ENCODE measurements at regions not wholly inside any gene's neighbourhood (a gene's known extent, or its start where the extent isn't known, plus 50 kb on each side); places are given as distances from the start of the nearest gene placed in this dataset.

- no peak for DNase-seq
Observed at GRCh38 chr1:207971331-207972219, 60.6 kb upstream of the CD34 start.

GRCh38 chr1:207970329-207971233 lies 59.7 kb upstream of the CD34 start:
- DNase-seq, result no peak

- no peak for DNase-seq
Observed at GRCh38 chr1:207969528-207969927, 58.6 kb upstream of the CD34 start.

GRCh38 chr1:207968521-207969009 lies 57.6 kb upstream of the CD34 start:
- no peak for DNase-seq

GRCh38 chr1:207967703-207968102 lies 56.8 kb upstream of the CD34 start:
- DNase-seq, result no peak

GRCh38 chr1:207966521-207966920 lies 55.6 kb upstream of the CD34 start:
- no peak for DNase-seq

GRCh38 chr1:207965392-207966387 lies 54.8 kb upstream of the CD34 start:
- peak; percentile 35 for DNase-seq

- DNase-seq, result no peak
Observed at GRCh38 chr1:207964195-207964966, 53.5 kb upstream of the CD34 start.

- DNase-seq, result peak; percentile 98
Observed at GRCh38 chr1:207963427-207964194, 52.7 kb upstream of the CD34 start.

- DNase-seq, result no peak
Observed at GRCh38 chr1:207962716-207963426, 51.9 kb upstream of the CD34 start.

Measured in retina (tissue), 1 donor.